Prostate gland (tissue), 2 donors: ENCODE measurements at regions not wholly inside any gene's neighbourhood (a gene's known extent, or its start where the extent isn't known, plus 50 kb on each side); places are given as distances from the start of the nearest gene placed in this dataset.

Experiments
- DNase-seq: peaks from one replicate; pipeline ENCODE4 v3.0.0-alpha.2; 2019; ENCODE audit warnings: low spot score
- H3K27ac ChIP-seq, 2 donors: fragments of 200-600 bp; sonication (generic); 2 replicates each; pipeline ENCODE4 v1.5.1; 2017 to 2019
- H3K27me3 ChIP-seq: fragments of 200-600 bp; sonication (generic); replicated peaks from 2 replicates; pipeline ENCODE4 v1.5.1; 2019; ENCODE audit not compliant: insufficient read depth
- H3K36me3 ChIP-seq, 2 donors: fragments of 200-600 bp; sonication (generic); 1 replicate in 1 of 2; 2 replicates in 1 of 2; pipeline versions ENCODE4 v1.5.1 to v1.8.1; 2017 to 2019
- H3K4me1 ChIP-seq: fragments of 200-600 bp; sonication (generic); replicated peaks from 2 replicates; pipeline ENCODE4 v1.5.1; 2019
- H3K4me3 ChIP-seq, 2 donors: fragments of 200-600 bp; sonication (generic); 2 replicates each; pipeline ENCODE4 v1.5.1; 2017 to 2019
- H3K9me3 ChIP-seq: fragments of 200-600 bp; sonication (generic); 2 replicates; pipeline ENCODE4 v1.5.1; 2017
- POLR2A ChIP-seq: fragments of 450-650 bp; IDR thresholded peaks from one replicate; pipeline ENCODE4 v1.6.1; 2016; ENCODE audit warnings: antibody characterized with exemption, mild to moderate bottlenecking
- POLR2AphosphoS5 ChIP-seq: sonication (generic); formaldehyde crosslinking; IDR thresholded peaks from one replicate; pipeline ENCODE4 v1.6.1; 2017; ENCODE audit warnings: antibody characterized with exemption
- WGBS: methylation state at CpG from one replicate; pipeline ENCODE4 v1.1.5; 2018; 5-methylcytosine and 5-hydroxymethylcytosine counted together
- intact Hi-C: fragments of 100-400 bp; cut with DNase I; formaldehyde crosslinking; loops from one replicate; pipeline ENCODE4 v1.14.2; 2022
- TF ChIP-seq, protein P1 (sequence below), 4 experiments: fragments of 200-600 bp in 2 of 4; fragments of 450-650 bp in 2 of 4; sonication (generic) in 2 of 4; IDR thresholded peaks; 1 replicate in 3 of 4; 2 replicates in 1 of 4; pipeline ENCODE4 v1.5.1; 2016 to 2019; ENCODE audit warnings: antibody characterized with exemption in 4 of 4, mild to moderate bottlenecking in 2 of 4, moderate library complexity in 2 of 4

DNA sequence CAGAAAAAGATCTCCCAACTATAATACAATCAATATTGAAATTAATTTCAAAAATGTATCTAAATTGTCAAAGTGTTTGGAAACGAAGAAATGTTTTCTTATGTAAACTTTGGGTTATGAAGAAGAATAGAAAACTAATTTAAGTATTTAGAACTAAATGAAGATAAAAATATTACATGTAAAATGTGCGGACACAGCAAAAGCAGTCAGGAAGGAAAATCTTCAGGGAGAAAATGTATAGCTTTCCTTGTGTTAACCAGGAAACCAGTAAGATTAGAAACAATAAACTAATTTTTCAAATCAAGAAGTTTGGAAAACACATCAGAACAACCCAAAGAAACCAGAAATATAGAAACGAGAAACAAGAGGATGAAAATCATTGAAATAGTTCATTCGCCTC is 466.5 kb downstream of the BRD1 start:
- TF ChIP-seq POLR2A = no peak
- TF ChIP-seq POLR2AphosphoS5 = no peak
- TF ChIP-seq, protein P1, sequence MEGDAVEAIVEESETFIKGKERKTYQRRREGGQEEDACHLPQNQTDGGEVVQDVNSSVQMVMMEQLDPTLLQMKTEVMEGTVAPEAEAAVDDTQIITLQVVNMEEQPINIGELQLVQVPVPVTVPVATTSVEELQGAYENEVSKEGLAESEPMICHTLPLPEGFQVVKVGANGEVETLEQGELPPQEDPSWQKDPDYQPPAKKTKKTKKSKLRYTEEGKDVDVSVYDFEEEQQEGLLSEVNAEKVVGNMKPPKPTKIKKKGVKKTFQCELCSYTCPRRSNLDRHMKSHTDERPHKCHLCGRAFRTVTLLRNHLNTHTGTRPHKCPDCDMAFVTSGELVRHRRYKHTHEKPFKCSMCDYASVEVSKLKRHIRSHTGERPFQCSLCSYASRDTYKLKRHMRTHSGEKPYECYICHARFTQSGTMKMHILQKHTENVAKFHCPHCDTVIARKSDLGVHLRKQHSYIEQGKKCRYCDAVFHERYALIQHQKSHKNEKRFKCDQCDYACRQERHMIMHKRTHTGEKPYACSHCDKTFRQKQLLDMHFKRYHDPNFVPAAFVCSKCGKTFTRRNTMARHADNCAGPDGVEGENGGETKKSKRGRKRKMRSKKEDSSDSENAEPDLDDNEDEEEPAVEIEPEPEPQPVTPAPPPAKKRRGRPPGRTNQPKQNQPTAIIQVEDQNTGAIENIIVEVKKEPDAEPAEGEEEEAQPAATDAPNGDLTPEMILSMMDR (IDR thresholded peaks at IDR 0.05) = no peak
- H3K36me3 ChIP-seq = no peaks in the 10 kb centered on the region
- peaks cover 3% of the 10 kb centered on the region for H3K27me3 ChIP-seq
- WGBS = 56% methylated on average over 4 of the region's 4 CpGs
- H3K27ac ChIP-seq = no peak overlapping the region
- intact Hi-C loops = no loop called here
- H3K4me3 ChIP-seq = no peak overlapping the region
- H3K9me3 ChIP-seq = no peaks in the 10 kb centered on the region
- DNase-seq = no peak
- H3K4me1 ChIP-seq = no peaks in the 10 kb centered on the region

DNA sequence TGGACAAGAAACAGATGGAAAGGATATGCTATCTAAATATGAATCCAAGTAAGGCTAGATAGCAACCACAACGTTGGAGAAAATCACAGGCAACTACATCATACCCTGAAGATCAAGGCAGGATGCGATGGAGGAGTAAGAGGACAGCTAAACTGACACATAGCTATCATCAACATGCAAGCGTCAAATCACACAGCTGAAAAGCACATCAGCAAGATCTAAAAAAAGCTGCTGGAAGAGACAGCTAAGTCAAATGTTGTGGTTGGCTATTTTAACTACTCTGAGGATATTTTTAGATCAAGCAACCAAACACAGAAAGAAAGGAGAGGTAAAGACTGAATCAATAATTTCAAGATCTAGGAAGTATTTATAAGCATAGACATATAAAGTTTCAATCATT is 466.9 kb downstream of the BRD1 start:
- no peak overlapping the region for H3K27ac ChIP-seq
- H3K4me3 ChIP-seq = no peak overlapping the region
- H3K4me1 ChIP-seq = no peaks in the 10 kb centered on the region
- H3K36me3 ChIP-seq = no peaks in the 10 kb centered on the region
- TF ChIP-seq POLR2AphosphoS5 (no peak), POLR2A (no peak)
- TF ChIP-seq, protein P1 (IDR thresholded peaks at IDR 0.05) = no peak
- DNase-seq = no peak
- intact Hi-C loops = no loop called here
- no peaks in the 10 kb centered on the region for H3K9me3 ChIP-seq
- WGBS = 60% methylated on average over 3 of the region's 3 CpGs
- H3K27me3 ChIP-seq = peaks cover 3% of the 10 kb centered on the region

DNA sequence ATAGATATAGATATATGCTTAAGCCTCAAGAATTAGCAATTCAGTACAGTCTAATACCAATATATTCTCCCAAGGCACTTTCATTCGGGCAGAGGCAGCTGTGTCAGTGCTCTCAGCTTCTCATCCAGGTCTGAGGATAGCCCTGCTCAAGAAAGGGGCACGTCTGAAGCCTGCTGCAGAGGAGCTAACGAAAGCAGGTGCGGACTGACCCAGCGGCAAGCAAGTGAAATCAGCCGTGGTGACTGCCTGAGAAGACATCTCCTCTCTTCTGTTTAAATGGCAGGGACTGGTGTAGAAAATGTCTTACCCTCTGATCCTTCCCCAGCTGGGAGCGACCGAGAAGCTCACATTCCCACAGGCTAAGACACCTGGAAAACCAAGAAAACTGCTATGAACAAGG is 468.6 kb downstream of the BRD1 start:
- Histone ChIP-seq H3K27me3 (peaks cover 3% of the 10 kb centered on the region), H3K9me3 (no peaks in the 10 kb centered on the region), H3K36me3 (no peaks in the 10 kb centered on the region), H3K27ac (no peak overlapping the region), H3K4me1 (no peaks in the 10 kb centered on the region), H3K4me3 (no peak overlapping the region)
- TF ChIP-seq, protein P1 (IDR thresholded peaks at IDR 0.05) = no peak
- no peak for TF ChIP-seq POLR2AphosphoS5
- no peak for TF ChIP-seq POLR2A
- intact Hi-C loops = no loop called here
- no peak for DNase-seq
- WGBS = 55% methylated on average over 8 of the region's 8 CpGs

- WGBS = 79% methylated on average over 19 of the region's 20 CpGs
- Histone ChIP-seq H3K36me3 (no peaks in the 10 kb centered on the region), H3K27ac (no peak overlapping the region), H3K27me3 (peaks cover 3% of the 10 kb centered on the region), H3K4me1 (no peaks in the 10 kb centered on the region), H3K9me3 (no peaks in the 10 kb centered on the region), H3K4me3 (no peak overlapping the region)
- intact Hi-C loops = no loop called here
- TF ChIP-seq POLR2A (no peak), POLR2AphosphoS5 (no peak)
- TF ChIP-seq, protein P1 (IDR thresholded peaks at IDR 0.05) = no peak
- DNase-seq = no peak
These were observed 469.8 kb downstream of the BRD1 start for GRCh38 chr22:49357661-49358440.

- intact Hi-C loops = no loop called here
- no peak for TF ChIP-seq POLR2A
- TF ChIP-seq POLR2AphosphoS5 = no peak
- TF ChIP-seq, protein P1 (IDR thresholded peaks at IDR 0.05) = no peak
- H3K4me1 ChIP-seq = no peaks in the 10 kb centered on the region
- DNase-seq = no peak
- no peaks in the 10 kb centered on the region for H3K9me3 ChIP-seq
- H3K36me3 ChIP-seq = no peaks in the 10 kb centered on the region
- no peak overlapping the region for H3K27ac ChIP-seq
- 91% methylated on average over 3 of the region's 3 CpGs for WGBS
- no peak overlapping the region for H3K4me3 ChIP-seq
- H3K27me3 ChIP-seq = peaks cover 6% of the 10 kb centered on the region
These were observed 471.2 kb downstream of the BRD1 start for GRCh38 chr22:49356428-49356827.
